NCI-H510A treated with DMSO at 0.1 percent for 48 hours (cell line): ENCODE measurements at regions not wholly inside any gene's neighbourhood (a gene's known extent, or its start where the extent isn't known, plus 50 kb on each side); places are given as distances from the start of the nearest gene placed in this dataset.

Experiments
- DNase-seq: peaks from one replicate; lab custom pipeline; 2025; lab: John Stamatoyannopoulos, UW

DNA sequence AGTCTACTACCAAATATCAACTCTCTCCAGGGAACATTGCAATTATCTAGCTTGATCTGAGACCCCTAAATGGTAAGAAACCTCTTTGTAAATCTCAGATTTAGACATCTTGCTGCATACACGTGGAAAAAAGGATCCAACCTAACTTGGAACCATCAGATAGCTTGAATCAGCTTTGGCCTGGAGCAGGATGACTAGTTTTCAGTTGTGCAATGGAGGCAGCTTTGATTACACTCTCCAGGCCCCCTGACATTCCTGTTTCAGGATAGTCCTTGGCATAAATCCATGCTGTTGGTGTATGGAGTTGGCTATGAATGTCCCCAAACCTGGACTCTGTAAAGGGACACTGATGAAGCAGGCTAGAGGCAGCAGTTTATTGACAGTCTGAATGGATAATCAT, 1061.9 kb upstream of the TENM3 start:
- no peak for DNase-seq

DNA sequence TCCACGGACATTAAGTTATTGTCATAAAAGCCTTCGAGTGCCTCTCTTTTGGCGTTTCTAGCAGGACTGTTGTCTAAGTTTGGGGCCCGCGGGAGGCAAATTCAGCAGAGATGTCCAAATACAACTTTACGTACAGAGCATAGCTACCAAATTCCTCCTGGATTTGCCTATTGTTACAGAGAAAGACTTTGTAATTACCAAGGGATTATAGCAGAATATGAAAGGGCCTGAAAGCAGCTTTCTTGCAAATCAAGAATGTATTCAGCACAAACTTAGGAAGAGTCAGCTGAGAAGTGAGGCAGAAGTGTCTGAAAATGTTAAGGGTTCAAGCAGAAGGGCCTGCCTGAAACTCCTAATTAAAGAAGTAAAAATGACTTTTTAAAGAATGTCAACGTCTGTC, 1053.5 kb upstream of the TENM3 start:
- DNase-seq = no peak

DNA sequence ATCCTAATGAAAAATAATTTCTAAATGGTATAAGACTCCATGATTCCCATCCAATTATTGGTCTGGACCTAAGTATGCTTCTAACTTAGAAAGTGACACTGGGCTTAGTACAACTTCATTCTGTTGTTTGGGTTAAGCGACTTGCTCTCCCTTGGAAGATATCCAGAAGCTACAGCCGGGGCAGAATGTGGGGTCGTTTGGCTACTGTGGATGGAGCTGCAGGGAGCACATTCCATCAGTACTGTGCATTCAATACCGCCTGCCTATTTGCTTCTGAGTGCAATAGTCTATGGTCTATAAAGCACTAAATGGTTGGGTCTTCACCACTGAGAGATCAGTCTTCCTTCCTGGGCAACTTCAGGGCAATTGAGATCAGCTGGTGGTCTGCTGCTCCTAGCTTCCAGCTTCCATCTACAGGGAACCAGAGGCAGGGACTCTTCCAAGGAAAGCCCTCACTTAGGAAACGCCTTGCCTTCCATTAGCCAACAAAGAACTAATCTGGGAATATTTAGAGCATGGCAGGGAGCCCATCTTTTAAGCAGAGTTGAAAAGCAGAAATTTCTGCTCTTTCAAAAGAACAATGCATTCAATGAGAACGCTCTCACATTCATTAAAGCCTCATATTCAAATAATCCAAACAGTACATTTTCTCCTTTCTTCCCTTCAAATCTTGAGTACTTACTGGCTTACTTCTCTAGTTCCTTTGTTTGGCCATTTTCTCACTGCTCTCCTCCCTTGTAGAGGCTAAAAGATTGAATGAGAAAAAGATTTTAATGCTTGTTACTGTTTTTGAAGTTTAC, 1049.9 kb upstream of the TENM3 start:
- no peak for DNase-seq

GRCh38 chr4:181194096-181194495, 1049.1 kb upstream of the TENM3 start:
- no peak for DNase-seq

- no peak for DNase-seq
These were observed 1043.1 kb upstream of the TENM3 start for GRCh38 chr4:181200076-181200475.

GRCh38 chr4:181202240-181202639, 1041.0 kb upstream of the TENM3 start:
- DNase-seq = no peak

DNA sequence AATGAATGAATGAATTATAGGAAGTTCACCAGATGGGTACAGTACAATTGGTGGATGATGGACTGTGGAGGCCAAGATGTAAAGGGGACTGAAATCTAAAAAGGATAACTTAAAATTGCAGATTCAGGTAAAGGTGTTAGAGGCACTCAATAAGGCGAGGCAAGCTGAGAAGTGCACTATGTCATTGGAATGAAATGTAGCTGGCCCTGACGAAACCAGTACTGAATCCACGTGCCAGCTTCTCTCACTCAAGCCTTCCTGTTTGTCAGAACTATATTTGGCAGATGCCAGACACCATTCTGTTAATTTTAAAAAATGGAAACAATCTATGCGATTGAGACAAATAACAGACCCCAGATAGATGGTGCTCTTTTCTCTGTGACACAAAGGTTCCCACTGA, 1039.1 kb upstream of the TENM3 start:
- DNase-seq = no peak

DNA sequence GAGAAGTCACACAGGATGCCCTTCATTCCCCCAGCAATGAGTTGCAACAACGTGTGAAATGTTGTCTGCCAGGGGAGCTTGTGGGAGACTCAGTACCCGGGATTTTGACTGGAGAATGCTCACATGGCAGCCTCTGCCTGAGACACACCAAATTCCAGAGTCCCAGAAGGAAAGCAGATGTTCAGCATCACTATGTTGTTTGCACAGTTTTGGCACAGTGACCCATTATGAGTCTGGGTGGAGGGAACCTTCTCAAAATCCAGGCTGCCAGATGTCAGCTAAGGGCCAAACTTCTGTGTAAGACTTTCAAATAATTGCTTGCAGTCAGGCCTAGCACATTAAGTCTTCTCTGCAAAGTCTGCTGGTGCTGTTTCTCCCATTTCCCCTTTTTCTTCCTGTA, 1029.7 kb upstream of the TENM3 start:
- DNase-seq = no peak

DNA sequence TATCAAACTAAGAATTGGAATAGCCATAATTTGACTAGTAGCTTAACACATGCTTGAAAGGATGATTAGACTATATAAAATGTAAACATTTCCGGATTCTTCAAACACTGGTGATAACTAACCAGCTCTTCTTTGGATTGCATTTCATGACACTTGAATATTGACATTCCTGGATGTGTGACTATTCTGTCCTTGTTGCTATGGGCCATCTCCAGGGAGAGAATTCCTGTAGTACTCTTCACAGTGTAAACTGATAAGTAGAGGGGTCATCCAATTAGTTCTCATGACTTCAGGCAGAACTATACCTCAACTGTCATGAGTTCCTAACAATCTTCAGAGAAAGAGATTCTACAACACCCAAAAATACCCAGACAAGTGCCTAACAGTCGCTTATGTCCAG, 1026.7 kb upstream of the TENM3 start:
- no peak for DNase-seq

DNA sequence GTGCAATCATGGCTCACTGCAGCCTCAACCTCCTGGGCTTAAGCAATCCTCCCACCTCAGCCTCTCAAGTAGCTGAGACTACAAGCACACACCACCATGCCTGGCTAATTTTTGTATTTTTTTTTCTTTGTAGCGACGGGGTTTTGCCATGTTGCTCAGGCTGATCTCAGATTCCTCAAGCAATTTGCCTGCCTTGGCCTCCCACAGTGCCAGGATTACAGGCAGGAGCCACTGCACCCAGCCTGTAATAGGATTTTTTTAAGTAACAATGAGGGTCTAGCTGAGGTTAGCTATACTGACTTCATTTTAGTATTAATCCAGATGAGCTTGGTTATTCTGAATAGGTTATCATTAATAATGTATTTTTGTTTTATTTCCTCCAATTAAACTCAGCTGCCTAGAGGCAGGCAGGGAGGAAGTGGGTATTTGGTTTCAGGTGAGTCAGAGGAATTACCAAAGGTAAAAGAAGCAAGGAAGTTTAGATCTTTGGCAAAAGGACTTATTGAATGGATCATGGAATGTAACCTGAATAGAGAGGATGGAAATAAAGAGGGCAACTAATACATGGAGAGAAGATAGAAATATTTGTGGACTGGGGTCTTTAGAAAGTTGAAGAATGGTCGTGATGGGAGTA, 1023.3 kb upstream of the TENM3 start:
- no peak for DNase-seq

DNA sequence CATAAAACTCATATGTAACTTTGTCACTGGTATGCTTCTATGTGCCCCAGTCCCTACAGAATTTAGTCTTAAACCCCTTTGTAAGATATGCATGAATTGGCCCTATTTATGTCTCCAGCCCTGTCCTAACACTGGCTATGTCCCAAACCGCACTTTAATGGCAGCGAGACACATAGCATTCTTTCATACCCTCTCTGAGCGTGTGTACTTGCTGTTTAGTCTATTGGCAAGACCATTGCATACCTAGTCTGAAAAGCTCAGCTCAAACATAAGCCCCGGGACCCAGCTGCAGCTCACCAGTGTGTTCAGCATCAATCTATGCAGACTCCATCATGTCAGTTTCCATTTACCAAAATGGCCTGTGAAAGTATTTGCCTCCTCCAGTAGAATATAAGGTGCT, 1018.4 kb upstream of the TENM3 start:
- DNase-seq = no peak

DNA sequence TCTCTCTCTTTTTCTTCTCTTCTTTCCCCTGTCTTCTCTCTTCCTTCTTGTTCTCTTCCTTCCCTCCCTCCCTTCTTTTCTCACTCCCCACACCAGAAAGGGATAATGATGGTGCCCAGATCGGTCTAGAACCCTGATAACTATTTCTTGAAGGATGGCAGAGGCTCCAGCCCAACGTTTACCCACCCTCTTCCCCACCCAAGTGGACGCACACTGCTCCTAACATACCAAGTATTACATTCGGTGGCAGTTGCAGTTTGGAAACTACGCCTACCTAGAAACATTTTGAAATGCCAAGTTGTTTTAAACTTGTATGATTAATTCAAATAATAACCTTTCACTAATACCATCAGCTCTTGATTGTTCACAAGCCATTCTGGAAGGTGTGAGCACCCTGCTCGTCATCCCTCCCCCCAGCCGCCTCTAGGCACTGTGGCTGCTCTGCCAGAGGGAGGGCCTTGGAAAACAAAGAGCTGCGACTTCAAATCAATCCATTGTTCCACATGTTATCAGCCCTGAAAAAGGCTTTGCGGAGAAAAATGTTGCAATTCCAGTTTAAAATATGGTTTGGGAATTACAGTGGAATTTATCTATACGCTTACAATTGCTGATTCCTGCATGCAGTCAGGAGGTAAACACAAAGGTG, 1017.5 kb upstream of the TENM3 start:
- no peak for DNase-seq

DNA sequence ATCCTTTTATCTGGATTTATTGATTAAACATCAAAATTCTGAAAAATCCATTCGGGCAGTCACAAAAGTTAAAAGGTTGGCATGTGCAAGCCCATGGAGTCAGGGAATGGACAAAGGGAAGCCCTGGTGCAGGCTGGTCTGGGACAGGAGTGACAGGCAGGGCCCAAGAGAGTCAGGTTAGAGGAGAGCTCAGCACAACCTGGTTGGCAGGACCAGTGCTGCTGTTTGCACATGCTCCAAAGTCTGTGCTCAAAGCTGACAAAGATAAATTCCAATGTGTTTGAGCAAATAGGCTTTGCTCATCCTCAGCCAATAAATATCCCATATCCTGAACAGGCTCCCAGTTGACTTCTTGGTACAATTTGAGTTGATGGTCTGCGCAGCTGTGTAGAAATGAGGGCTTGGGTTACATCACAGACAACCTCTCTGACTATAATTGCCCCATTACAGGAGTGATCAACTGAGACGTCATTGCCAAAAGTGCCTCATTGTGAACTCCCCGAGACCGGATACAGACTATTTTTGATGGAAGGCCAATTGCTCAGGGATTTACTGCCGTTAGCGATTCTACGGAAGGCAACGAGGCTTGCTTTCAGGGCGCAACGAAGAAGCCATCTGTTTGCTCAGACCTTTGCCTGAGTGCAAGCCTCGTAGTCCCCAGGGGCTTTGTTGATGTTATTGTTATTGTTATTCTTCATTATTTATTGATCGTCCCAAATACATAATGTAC, 1008.1 kb upstream of the TENM3 start:
- no peak for DNase-seq

- DNase-seq = no peak
These were observed 997.9 kb upstream of the TENM3 start for GRCh38 chr4:181245326-181245725.

DNA sequence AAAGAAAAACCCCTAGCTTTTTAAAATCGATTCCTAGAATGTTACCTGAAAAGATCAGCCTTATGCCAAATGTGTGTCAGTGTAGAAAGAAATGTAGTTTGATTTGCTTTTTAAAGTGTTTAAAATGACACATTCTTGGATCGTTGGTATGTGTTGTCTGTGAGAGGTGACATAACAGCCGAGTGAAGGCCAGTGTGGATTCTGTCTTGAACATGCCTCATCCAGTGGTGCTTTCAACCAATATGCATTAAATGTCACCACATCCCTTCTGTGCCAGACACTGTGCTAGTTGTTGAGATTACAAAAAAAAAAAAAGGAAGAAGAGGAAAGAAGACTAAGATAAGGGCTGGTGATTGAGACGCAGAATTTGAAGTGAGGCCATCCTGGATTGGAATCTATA, 994.2 kb upstream of the TENM3 start:
- no peak for DNase-seq

GRCh38 chr4:181254771-181255170, 988.4 kb upstream of the TENM3 start:
- no peak for DNase-seq

GRCh38 chr4:181258569-181258968, 984.6 kb upstream of the TENM3 start:
- no peak for DNase-seq

- DNase-seq = no peak
These were observed 984.0 kb upstream of the TENM3 start for GRCh38 chr4:181259081-181259709.

GRCh38 chr4:181261279-181261678, 981.9 kb upstream of the TENM3 start:
- DNase-seq = no peak

DNA sequence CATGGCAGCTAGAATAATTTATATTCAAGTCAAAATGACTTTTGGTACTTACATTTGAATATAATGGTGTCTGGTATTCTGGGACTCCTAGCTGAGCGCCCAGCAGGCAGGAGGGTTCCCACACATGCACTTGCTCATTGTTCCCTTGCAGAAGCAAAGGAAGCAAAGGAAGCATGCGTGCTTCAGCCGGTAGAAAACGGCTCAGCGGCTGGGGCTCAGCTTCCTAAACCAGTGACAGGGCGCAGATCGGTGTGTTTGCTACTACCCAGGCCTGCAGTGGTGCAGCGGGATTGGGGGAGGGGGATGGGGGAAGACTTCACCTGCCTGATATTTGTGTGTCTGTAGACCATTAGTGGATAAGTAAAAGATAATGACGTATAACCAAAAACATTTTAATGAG, 978.3 kb upstream of the TENM3 start:
- no peak for DNase-seq

- no peak for DNase-seq
These were observed 977.8 kb upstream of the TENM3 start for GRCh38 chr4:181265370-181265769.

DNA sequence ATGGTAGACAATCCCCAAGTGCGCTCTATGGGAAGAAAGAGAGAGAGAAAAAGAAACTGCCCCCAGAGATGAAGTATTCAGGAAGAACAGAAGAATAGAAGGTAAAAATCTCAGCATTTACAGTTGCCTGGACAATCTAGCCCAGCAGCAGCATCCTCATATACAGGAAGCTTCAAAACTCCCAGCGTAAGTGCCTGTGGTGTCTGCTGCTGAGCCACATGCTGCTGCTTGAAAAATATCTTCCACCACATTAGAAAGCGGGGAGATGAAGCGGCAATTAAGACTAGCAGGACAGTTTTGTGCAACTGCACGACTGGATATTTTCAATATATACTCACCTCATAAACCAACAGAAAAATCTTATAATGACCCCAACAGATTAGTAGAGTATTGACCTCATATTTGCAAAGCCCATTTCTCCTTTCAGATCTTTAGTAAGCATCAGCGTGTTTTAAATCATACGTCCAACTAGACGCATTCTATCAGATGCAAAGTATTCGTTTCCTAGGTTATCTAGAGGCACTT, 972.0 kb upstream of the TENM3 start:
- DNase-seq = no peak
